Retinal pigment epithelial cell (primary cell): ENCODE measurements at regions not wholly inside any gene's neighbourhood (a gene's known extent, or its start where the extent isn't known, plus 50 kb on each side); places are given as distances from the start of the nearest gene placed in this dataset.

Experiments used
- DNase-seq: peaks from one replicate; pipeline ENCODE4 v3.0.0-alpha.2; 2010; ENCODE audit warnings: low read depth
- H3K4me3 ChIP-seq: 2 replicates; pipeline ENCODE4 v1.5.1; 2011; ENCODE audit warnings: mild to moderate bottlenecking, low read length, control low read depth, moderate library complexity
- TF ChIP-seq, protein P1 (sequence below): conservative IDR thresholded peaks from 2 replicates; pipeline ENCODE4 v1.5.1; 2011; ENCODE audit warnings: low read depth, low read length, control low read depth, inconsistent platforms

DNA sequence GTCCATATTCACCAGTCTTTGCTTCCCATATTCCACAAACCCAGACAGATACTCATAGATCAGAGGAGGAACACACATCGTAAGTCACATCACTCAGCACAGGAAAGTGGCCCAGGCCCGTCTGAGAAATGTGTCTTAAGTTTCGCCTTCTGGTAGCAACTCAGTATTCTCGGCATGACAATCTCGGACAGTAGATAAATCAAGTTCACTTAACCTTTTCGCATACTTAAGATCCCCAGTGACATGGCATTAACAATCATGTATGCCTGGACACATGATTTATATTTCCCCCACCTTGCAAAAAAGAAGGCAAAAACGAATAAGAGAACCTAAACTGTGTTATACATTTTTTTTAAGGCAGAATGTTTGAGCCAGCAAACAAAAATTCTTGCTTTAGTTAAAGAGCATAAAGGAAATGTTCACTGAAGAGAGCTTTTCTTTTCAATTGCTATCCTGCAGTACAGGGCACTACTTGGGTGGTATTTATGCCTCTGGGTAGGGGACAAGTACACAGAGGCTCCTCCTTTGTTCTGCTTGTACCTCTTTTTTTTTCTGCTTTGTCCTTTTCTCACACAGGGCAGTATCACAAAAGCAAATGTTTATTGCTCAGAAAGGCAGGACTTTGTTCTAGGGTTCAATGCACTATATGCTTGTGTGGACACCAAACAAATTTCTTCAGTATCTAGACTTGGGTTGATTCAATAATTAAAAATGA is 360.6 kb downstream of the TDRD3 start:
- DNase-seq = no peak
- TF ChIP-seq, protein P1, sequence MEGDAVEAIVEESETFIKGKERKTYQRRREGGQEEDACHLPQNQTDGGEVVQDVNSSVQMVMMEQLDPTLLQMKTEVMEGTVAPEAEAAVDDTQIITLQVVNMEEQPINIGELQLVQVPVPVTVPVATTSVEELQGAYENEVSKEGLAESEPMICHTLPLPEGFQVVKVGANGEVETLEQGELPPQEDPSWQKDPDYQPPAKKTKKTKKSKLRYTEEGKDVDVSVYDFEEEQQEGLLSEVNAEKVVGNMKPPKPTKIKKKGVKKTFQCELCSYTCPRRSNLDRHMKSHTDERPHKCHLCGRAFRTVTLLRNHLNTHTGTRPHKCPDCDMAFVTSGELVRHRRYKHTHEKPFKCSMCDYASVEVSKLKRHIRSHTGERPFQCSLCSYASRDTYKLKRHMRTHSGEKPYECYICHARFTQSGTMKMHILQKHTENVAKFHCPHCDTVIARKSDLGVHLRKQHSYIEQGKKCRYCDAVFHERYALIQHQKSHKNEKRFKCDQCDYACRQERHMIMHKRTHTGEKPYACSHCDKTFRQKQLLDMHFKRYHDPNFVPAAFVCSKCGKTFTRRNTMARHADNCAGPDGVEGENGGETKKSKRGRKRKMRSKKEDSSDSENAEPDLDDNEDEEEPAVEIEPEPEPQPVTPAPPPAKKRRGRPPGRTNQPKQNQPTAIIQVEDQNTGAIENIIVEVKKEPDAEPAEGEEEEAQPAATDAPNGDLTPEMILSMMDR = no peak
- no peak overlapping the region for H3K4me3 ChIP-seq

DNA sequence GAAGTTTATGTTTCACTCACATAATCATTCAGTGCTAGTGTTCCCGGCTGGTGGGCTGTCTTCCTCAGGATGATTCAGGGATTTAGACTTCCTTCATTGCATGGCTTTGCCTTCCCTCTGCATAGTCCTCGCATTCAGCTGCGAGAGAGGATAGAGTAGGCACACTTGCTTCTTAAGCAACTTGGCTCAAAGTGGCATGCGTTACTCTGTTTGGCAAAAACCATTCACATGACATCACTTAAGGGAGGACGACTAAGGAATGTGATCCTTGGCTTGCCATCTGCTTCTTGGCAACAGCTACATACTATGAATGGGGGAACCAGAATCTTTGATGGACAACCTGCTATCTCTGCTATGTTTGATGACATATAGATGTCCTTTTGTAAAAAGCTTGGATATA is 359.3 kb downstream of the TDRD3 start:
- peak; percentile 60 for DNase-seq
- TF ChIP-seq, protein P1 = no peak
- H3K4me3 ChIP-seq = no peak overlapping the region

DNA sequence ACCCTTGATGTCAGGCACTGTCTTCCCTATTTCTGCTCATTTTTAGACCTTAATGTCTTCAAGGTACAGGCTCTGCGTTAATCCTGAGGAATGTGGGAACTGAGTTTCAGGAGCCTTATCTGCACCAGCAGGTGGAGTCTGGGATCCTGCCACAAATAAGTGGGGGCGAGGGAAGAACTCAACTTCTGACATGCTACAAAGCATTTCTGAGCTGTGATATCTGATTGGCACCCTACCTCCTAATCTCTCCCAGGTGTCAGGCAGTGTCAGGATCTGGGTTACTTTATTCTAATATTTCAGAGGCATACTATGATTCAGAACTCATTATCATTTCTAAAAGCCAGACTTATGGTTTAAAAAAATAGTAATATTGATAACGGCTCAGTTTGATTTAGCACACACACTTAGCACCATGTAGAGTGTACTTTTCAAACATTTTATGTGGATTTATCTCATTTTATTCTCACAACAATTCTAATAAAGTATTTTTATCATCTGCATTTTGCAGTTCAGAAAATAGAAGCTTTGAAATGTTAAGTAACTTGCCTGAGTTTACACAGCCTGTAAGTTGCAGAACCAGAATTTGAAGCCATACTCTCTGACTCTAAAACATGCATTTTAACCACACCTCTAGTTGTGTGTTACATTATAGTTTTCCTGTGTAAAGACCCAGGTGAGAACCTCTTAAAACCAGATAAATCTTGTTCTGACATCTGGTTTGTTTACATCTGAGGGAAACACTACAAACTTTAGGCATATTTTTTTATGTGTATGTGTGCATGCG is 358.6 kb downstream of the TDRD3 start:
- H3K4me3 ChIP-seq = no peak overlapping the region
- DNase-seq = peak; percentile 80
- TF ChIP-seq, protein P1 = peak; percentile 50

DNA sequence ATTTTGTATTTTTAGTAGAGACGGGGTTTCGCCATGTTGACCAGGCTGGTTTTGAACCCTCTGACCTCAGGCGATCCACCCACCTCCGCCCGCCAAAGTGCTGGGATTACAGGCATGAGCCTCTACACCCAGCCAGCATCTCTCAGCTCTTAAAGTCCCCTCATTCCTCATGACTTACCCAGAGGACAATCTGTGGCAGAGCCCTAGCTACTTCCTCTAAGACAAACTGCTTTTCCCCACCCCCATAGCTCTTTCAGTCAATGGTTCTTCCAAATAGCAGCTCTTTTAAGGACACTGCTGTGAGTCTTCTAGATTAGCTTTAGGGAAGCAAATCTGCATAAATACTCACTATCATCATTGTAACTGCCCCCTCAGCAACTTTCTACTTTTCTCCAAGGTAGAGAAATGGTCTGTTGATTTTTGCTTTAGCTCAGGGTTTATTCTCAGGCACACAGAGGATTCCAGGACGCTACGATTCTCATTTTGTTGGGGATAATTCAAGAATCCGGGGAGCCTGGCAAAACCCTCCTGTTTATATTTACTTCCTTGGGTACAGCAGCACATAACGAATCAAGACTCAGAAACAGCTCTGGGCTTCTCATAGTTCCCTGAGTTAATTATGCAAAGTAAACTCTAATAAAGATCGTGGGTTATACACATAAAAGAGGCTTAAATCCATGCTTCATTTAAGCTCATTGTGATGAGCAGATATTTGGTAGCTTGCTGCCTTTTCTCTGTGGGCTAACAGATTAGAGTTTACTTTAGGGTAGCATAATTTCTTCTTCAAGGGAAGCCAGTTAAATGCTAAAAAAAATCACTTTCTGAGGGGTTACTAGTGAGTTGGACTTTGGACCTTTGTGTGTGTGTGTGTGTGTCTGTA is 357.4 kb downstream of the TDRD3 start:
- TF ChIP-seq, protein P1 = no peak
- DNase-seq = no peak
- no peak overlapping the region for H3K4me3 ChIP-seq

DNA sequence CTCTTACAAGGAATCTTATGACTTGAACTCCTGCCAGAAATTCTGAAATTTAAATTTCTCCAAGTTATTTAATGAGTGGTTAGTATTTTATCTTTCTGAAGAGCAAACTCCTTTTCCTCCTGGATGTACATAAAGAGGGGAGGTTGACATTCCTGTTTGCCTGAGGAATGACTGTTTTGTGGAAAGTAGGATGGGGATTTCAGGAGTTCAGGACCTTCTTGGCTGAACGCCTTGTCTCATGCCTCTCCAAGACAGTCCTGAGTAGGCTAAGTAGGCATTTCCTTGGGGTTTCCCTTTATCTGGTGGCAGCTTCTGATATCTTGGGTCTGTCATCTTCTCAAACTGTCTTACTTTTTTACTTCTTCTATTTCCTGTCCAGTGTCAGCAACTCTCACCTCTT is 356.6 kb downstream of the TDRD3 start:
- no peak overlapping the region for H3K4me3 ChIP-seq
- no peak for DNase-seq
- TF ChIP-seq, protein P1 = no peak

DNA sequence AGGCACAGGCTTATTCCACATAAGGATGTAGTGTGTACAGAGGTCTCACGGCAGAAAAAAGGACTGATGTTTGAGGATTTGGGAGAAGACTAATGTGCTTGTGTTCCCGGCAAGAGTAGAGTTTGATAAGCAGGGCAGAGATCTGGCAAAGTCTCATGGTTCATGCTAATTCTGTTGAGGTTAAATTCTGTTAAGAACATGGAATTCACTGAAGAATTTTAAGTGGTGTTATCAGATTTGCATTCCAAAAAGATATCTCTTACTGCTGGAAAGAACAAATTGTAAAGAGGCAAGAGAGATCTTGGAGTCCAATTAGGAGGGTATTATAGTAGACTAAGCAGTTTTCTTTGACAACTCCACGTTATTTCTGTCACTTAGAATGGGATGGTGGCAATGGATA is 348.3 kb downstream of the TDRD3 start:
- TF ChIP-seq, protein P1 = no peak
- DNase-seq = peak; percentile 75
- H3K4me3 ChIP-seq = no peak overlapping the region
